Adrenal gland (tissue), 5 donors: ENCODE measurements at regions not wholly inside any gene's neighbourhood (a gene's known extent, or its start where the extent isn't known, plus 50 kb on each side); places are given as distances from the start of the nearest gene placed in this dataset.

Source experiments
- POLR2A ChIP-seq, 2 donors: fragments of 450-650 bp; IDR thresholded peaks; one replicate each; pipeline ENCODE4 v1.6.1; 2017; ENCODE audit warnings: antibody characterized with exemption in 2 of 2, mild to moderate bottlenecking in 2 of 2, moderate library complexity in 1 of 2
- TF ChIP-seq, protein P1 (sequence below), 6 experiments: fragments of 450-650 bp in 4 of 6; fragments of 200-600 bp in 2 of 6; sonication (generic) in 1 of 6; IDR thresholded peaks; 1 replicate in 5 of 6; 2 replicates in 1 of 6; pipeline versions ENCODE4 v1.5.1 to v1.8.0; 2016 to 2021; ENCODE audit warnings: antibody characterized with exemption in 6 of 6, mild to moderate bottlenecking in 2 of 6, moderate library complexity in 1 of 6
- donor health status: DM: no; HTN: no; CAD: no.

DNA sequence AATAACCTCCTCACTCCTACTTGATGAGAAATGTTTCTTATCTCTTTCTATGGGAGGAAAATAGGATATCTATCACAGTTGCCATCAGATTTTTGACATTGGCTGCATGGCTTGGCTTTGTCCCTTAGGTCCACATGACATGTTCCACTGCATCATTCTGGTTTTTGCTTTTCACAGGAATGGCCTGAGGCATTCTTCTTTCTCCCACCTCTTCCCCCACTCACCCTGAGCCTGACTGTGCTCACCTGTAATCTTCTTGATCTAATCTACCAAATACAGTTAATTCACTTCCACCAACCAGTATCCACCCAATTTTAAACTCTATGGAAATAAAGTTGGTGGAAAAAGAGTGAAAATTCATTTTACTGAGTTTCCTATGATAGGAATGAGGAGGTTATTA lies 763.5 kb upstream of the CELF4 start:
- TF ChIP-seq, protein P1, sequence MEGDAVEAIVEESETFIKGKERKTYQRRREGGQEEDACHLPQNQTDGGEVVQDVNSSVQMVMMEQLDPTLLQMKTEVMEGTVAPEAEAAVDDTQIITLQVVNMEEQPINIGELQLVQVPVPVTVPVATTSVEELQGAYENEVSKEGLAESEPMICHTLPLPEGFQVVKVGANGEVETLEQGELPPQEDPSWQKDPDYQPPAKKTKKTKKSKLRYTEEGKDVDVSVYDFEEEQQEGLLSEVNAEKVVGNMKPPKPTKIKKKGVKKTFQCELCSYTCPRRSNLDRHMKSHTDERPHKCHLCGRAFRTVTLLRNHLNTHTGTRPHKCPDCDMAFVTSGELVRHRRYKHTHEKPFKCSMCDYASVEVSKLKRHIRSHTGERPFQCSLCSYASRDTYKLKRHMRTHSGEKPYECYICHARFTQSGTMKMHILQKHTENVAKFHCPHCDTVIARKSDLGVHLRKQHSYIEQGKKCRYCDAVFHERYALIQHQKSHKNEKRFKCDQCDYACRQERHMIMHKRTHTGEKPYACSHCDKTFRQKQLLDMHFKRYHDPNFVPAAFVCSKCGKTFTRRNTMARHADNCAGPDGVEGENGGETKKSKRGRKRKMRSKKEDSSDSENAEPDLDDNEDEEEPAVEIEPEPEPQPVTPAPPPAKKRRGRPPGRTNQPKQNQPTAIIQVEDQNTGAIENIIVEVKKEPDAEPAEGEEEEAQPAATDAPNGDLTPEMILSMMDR (IDR thresholded peaks at IDR 0.05): no peak
- TF ChIP-seq POLR2A (IDR thresholded peaks at IDR 0.05): no peak
